OCI-LY1 (cell line): ENCODE measurements at regions not wholly inside any gene's neighbourhood (a gene's known extent, or its start where the extent isn't known, plus 50 kb on each side); places are given as distances from the start of the nearest gene placed in this dataset.

Experiments used
- CTCF ChIP-seq: fragments of 200-600 bp; sonication (generic), shearing (Covaris generic); IDR thresholded peaks from 2 replicates; pipeline ENCODE4 v1.5.1; 2017; ENCODE audit warnings: mild to moderate bottlenecking, antibody characterized with exemption, low read length, moderate library complexity, mixed read lengths
- EZH2 ChIP-seq: fragments of 200-600 bp; sonication (generic), shearing (Covaris generic); IDR thresholded peaks from 2 replicates; pipeline ENCODE4 v1.8.0; 2017; ENCODE audit warnings: borderline replicate concordance, mixed run types, mild to moderate bottlenecking, antibody characterized with exemption, low read length, moderate library complexity, mixed read lengths

GRCh38 chr13:109919715-109920375, 133.5 kb upstream of the IRS2 start:
- no peak for TF ChIP-seq CTCF
- no peak for TF ChIP-seq EZH2
